HG03439 (cell line): ENCODE measurements at regions not wholly inside any gene's neighbourhood (a gene's known extent, or its start where the extent isn't known, plus 50 kb on each side); places are given as distances from the start of the nearest gene placed in this dataset.
A peak's percentile ranks its signal among the peaks of the same experiment; 100 is the strongest.

ENCODE experiments used
- ATAC-seq: cut with Tn5 transposase; IDR thresholded peaks from one replicate; pipeline ENCODE4 v1.9.1; 2021; ENCODE audit warnings: mild to moderate bottlenecking, moderate library complexity; ENCODE audit not compliant: unreplicated experiment

GRCh38 chr2:176638167-176639015 is 369.1 kb downstream of the MTX2 start:
- ATAC-seq, result peak; percentile 82

- ATAC-seq, result no peak
Observed at GRCh38 chr2:176639016-176639343, 369.7 kb downstream of the MTX2 start.

- no peak for ATAC-seq
Observed at GRCh38 chr2:176639671-176640070, 370.4 kb downstream of the MTX2 start.

- no peak for ATAC-seq
Observed at GRCh38 chr2:176641436-176641835, 372.2 kb downstream of the MTX2 start.

- ATAC-seq, result no peak
Observed at GRCh38 chr2:176642074-176642473, 372.8 kb downstream of the MTX2 start.

GRCh38 chr2:176643646-176644045 is 374.4 kb downstream of the MTX2 start:
- ATAC-seq, result no peak

GRCh38 chr2:176645494-176645893 is 376.3 kb downstream of the MTX2 start:
- no peak for ATAC-seq

GRCh38 chr2:176646033-176646615 is 376.9 kb downstream of the MTX2 start:
- no peak for ATAC-seq

- ATAC-seq, result no peak
Observed at GRCh38 chr2:176647325-176648165, 378.3 kb downstream of the MTX2 start.

- ATAC-seq, result no peak
Observed at GRCh38 chr2:176648700-176649297, 379.6 kb downstream of the MTX2 start.

GRCh38 chr2:176650104-176650837 is 381.0 kb downstream of the MTX2 start:
- no peak for ATAC-seq

GRCh38 chr2:176650838-176651555 is 381.8 kb downstream of the MTX2 start:
- no peak for ATAC-seq

GRCh38 chr2:176652300-176653182 is 383.3 kb downstream of the MTX2 start:
- ATAC-seq, result peak; percentile 60

GRCh38 chr2:176653479-176654443 is 384.5 kb downstream of the MTX2 start:
- ATAC-seq, result peak; percentile 81

GRCh38 chr2:176656038-176656775 is 387.0 kb downstream of the MTX2 start:
- ATAC-seq, result no peak

GRCh38 chr2:176656776-176657140 is 387.5 kb downstream of the MTX2 start:
- no peak for ATAC-seq

- no peak for ATAC-seq
Observed at GRCh38 chr2:176657393-176657792, 388.2 kb downstream of the MTX2 start.
